ENCODE measurements at regions not wholly inside any gene's neighbourhood (a gene's known extent, or its start where the extent isn't known, plus 50 kb on each side); places are given as distances from the start of the nearest gene placed in this dataset.

DNA sequence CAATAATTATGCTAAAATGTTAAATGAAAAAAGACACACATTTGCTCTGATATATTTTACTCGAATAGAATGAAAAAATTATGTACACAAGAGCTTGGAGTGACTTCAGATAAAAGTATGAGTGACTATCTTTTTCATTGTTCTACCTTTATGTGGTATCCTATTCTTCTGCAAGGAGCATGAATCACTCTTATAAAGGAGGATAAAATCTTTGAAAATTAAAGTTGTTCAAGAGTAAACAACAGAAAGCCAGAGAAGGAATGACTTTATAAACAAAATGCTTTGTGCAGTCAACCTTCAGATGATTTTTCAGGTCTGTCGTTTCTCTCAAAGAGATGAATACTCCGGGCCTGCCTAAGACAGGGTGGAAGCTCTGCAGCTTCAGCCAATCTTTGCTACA lies 215.3 kb downstream of the FOXA2 start:
- TF ChIP-seq, protein P1, sequence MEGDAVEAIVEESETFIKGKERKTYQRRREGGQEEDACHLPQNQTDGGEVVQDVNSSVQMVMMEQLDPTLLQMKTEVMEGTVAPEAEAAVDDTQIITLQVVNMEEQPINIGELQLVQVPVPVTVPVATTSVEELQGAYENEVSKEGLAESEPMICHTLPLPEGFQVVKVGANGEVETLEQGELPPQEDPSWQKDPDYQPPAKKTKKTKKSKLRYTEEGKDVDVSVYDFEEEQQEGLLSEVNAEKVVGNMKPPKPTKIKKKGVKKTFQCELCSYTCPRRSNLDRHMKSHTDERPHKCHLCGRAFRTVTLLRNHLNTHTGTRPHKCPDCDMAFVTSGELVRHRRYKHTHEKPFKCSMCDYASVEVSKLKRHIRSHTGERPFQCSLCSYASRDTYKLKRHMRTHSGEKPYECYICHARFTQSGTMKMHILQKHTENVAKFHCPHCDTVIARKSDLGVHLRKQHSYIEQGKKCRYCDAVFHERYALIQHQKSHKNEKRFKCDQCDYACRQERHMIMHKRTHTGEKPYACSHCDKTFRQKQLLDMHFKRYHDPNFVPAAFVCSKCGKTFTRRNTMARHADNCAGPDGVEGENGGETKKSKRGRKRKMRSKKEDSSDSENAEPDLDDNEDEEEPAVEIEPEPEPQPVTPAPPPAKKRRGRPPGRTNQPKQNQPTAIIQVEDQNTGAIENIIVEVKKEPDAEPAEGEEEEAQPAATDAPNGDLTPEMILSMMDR (IDR thresholded peaks at IDR 0.05) = no peak
- no peak for TF ChIP-seq POLR2A (IDR thresholded peaks at IDR 0.05)
